C4-2B (cell line): ENCODE measurements at regions not wholly inside any gene's neighbourhood (a gene's known extent, or its start where the extent isn't known, plus 50 kb on each side); places are given as distances from the start of the nearest gene placed in this dataset.

ENCODE experiments used
- H3K27ac ChIP-seq: fragments of 450-650 bp; 2 replicates; pipeline ENCODE4 v1.5.1; 2017
- ZFX ChIP-seq: fragments of 450-650 bp; IDR thresholded peaks from 2 replicates; pipeline ENCODE4 v1.6.1; 2017
- TF ChIP-seq, protein P1 (sequence below): fragments of 450-650 bp; conservative IDR thresholded peaks from 2 replicates; pipeline ENCODE4 v1.5.1; 2017; ENCODE audit warnings: mild to moderate bottlenecking

GRCh38 chr1:19564366-19564765 lies 79.0 kb upstream of the CAPZB start:
- TF ChIP-seq, protein P1, sequence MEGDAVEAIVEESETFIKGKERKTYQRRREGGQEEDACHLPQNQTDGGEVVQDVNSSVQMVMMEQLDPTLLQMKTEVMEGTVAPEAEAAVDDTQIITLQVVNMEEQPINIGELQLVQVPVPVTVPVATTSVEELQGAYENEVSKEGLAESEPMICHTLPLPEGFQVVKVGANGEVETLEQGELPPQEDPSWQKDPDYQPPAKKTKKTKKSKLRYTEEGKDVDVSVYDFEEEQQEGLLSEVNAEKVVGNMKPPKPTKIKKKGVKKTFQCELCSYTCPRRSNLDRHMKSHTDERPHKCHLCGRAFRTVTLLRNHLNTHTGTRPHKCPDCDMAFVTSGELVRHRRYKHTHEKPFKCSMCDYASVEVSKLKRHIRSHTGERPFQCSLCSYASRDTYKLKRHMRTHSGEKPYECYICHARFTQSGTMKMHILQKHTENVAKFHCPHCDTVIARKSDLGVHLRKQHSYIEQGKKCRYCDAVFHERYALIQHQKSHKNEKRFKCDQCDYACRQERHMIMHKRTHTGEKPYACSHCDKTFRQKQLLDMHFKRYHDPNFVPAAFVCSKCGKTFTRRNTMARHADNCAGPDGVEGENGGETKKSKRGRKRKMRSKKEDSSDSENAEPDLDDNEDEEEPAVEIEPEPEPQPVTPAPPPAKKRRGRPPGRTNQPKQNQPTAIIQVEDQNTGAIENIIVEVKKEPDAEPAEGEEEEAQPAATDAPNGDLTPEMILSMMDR = no peak
- TF ChIP-seq ZFX = no peak

GRCh38 chr1:19563324-19564097 lies 78.2 kb upstream of the CAPZB start:
- TF ChIP-seq, protein P1 = no peak
- no peak for TF ChIP-seq ZFX
- no peak overlapping the region for H3K27ac ChIP-seq

More at GRCh38 chr1:19564366-19564765, 79.0 kb upstream of the CAPZB start:
- no peak overlapping the region for H3K27ac ChIP-seq

GRCh38 chr1:19562847-19563246 lies 77.5 kb upstream of the CAPZB start:
- TF ChIP-seq, protein P1 = no peak
- TF ChIP-seq ZFX = no peak

DNA sequence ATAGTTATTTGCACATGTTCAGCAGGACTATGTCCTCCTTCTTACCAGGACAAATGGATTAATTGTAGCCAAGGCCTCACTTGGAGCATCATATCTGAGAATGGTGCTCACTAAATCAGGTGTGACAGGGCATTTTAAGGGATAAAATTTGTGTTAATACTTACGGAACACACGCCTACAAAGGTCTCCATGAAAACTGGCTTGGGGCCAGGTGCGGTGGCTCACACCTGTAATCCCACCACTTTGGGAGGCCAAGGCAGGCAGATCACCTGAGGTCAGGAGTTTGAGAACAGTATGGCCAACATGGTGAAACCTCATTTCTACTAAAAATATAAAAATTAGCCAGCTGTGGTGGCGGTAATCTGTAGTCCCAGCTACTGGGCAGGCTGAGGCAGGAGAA lies 75.1 kb upstream of the CAPZB start:
- TF ChIP-seq, protein P1 = no peak
- TF ChIP-seq ZFX = no peak
- H3K27ac ChIP-seq = no peak overlapping the region; the same call in 1 of the 2 replicates

More at GRCh38 chr1:19562847-19563246, 77.5 kb upstream of the CAPZB start:
- no peak overlapping the region for H3K27ac ChIP-seq

GRCh38 chr1:19559641-19560040 lies 74.3 kb upstream of the CAPZB start:
- H3K27ac ChIP-seq = no peak overlapping the region
- TF ChIP-seq, protein P1 = no peak
- TF ChIP-seq ZFX = no peak

- no peak overlapping the region for H3K27ac ChIP-seq
These were observed 72.3 kb upstream of the CAPZB start for GRCh38 chr1:19557609-19558051.

GRCh38 chr1:19554090-19554489 lies 68.8 kb upstream of the CAPZB start:
- no peak for TF ChIP-seq ZFX
- TF ChIP-seq, protein P1 = no peak
- no peak overlapping the region for H3K27ac ChIP-seq

More at GRCh38 chr1:19557609-19558051, 72.3 kb upstream of the CAPZB start:
- TF ChIP-seq ZFX = no peak
- TF ChIP-seq, protein P1 = no peak
